ENCODE measurements at regions not wholly inside any gene's neighbourhood (a gene's known extent, or its start where the extent isn't known, plus 50 kb on each side); places are given as distances from the start of the nearest gene placed in this dataset.
A peak's percentile ranks its signal among the peaks of the same experiment; 100 is the strongest.

- no peaks in the 10 kb centered on the region for H3K27me3 ChIP-seq
- H3K4me1 ChIP-seq: no peaks in the 10 kb centered on the region
- intact Hi-C loops (cut with DNase I; ENCODE audit: low total_unique reads): no loop called here
- no peak overlapping the region for H3K27ac ChIP-seq
- H3K36me3 ChIP-seq (ENCODE audit: low read depth, missing control alignments): no peaks in the 10 kb centered on the region
- 73 to 78% methylated on average over 7 of the region's 7 CpGs for WGBS, 2 donors
- no peak for TF ChIP-seq POLR2A (IDR thresholded peaks at IDR 0.05)
- TF ChIP-seq, protein P1, sequence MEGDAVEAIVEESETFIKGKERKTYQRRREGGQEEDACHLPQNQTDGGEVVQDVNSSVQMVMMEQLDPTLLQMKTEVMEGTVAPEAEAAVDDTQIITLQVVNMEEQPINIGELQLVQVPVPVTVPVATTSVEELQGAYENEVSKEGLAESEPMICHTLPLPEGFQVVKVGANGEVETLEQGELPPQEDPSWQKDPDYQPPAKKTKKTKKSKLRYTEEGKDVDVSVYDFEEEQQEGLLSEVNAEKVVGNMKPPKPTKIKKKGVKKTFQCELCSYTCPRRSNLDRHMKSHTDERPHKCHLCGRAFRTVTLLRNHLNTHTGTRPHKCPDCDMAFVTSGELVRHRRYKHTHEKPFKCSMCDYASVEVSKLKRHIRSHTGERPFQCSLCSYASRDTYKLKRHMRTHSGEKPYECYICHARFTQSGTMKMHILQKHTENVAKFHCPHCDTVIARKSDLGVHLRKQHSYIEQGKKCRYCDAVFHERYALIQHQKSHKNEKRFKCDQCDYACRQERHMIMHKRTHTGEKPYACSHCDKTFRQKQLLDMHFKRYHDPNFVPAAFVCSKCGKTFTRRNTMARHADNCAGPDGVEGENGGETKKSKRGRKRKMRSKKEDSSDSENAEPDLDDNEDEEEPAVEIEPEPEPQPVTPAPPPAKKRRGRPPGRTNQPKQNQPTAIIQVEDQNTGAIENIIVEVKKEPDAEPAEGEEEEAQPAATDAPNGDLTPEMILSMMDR (IDR thresholded peaks at IDR 0.05): no peak
- H3K4me3 ChIP-seq: no peak overlapping the region
- H3K9me3 ChIP-seq: no peaks in the 10 kb centered on the region
- DNase-seq: no peak
Measured at GRCh38 chr7:4406288-4407058, 275.6 kb upstream of the FOXK1 start.

GRCh38 chr7:4409946-4410345, 272.1 kb upstream of the FOXK1 start:
- intact Hi-C loops (cut with DNase I; ENCODE audit: low total_unique reads): no loop called here
- Histone ChIP-seq H3K36me3 (ENCODE audit: low read depth, missing control alignments) (no peaks in the 10 kb centered on the region), H3K27me3 (no peaks in the 10 kb centered on the region), H3K27ac (no peak overlapping the region), H3K9me3 (no peaks in the 10 kb centered on the region), H3K4me3 (no peak overlapping the region), H3K4me1 (no peaks in the 10 kb centered on the region)
- TF ChIP-seq, protein P1 (IDR thresholded peaks at IDR 0.05): no peak
- TF ChIP-seq POLR2A (IDR thresholded peaks at IDR 0.05): no peak
- 60 to 70% methylated on average over 9 to 10 of the region's 10 CpGs for whole genome bisulfite sequencing, 2 donors
- no peak for DNase-seq

GRCh38 chr7:4416396-4417056, 265.6 kb upstream of the FOXK1 start:
- no peaks in the 10 kb centered on the region for H3K9me3 ChIP-seq
- intact Hi-C loops (cut with DNase I; ENCODE audit: low total_unique reads): no loop called here
- no peak overlapping the region for H3K27ac ChIP-seq
- H3K36me3 ChIP-seq (ENCODE audit: low read depth, missing control alignments): no peaks in the 10 kb centered on the region
- H3K27me3 ChIP-seq: no peaks in the 10 kb centered on the region
- WGBS, 2 donors: 19 to 24% methylated on average over 26 of the region's 26 CpGs
- H3K4me1 ChIP-seq: no peaks in the 10 kb centered on the region
- TF ChIP-seq, protein P1 (IDR thresholded peaks at IDR 0.05): no peak
- TF ChIP-seq POLR2A (IDR thresholded peaks at IDR 0.05): no peak
- H3K4me3 ChIP-seq: peak overlapping the region; percentile 34 to 40
- peak; percentile 69 for DNase-seq

GRCh38 chr7:4428526-4428925, 253.6 kb upstream of the FOXK1 start:
- 59 to 70% methylated on average over 7 of the region's 7 CpGs for WGBS, 2 donors
- no peak for TF ChIP-seq POLR2A (IDR thresholded peaks at IDR 0.05)
- TF ChIP-seq, protein P1 (IDR thresholded peaks at IDR 0.05): no peak
- no peak for DNase-seq
- no peaks in the 10 kb centered on the region for H3K36me3 ChIP-seq (ENCODE audit: low read depth, missing control alignments)
- no peaks in the 10 kb centered on the region for H3K9me3 ChIP-seq
- H3K27ac ChIP-seq: no peak overlapping the region
- intact Hi-C loops (cut with DNase I; ENCODE audit: low total_unique reads): no loop called here
- no peaks in the 10 kb centered on the region for H3K27me3 ChIP-seq
- no peaks in the 10 kb centered on the region for H3K4me1 ChIP-seq
- H3K4me3 ChIP-seq: no peak overlapping the region
